ENCODE measurements at regions not wholly inside any gene's neighbourhood (a gene's known extent, or its start where the extent isn't known, plus 50 kb on each side); places are given as distances from the start of the nearest gene placed in this dataset.
A peak's percentile ranks its signal among the peaks of the same experiment; 100 is the strongest.

- intact Hi-C loops (cut with DNase I), result no loop called here
- no peak for DNase-seq
- no peak for ATAC-seq
These were observed 73.7 kb upstream of the TLE3 start for GRCh38 chr15:70171256-70171886.

GRCh38 chr15:70170096-70170699, 72.5 kb upstream of the TLE3 start:
- intact Hi-C loops (cut with DNase I), result no loop called here
- ATAC-seq (no peak), DNase-seq (no peak)

GRCh38 chr15:70169147-70169546, 71.4 kb upstream of the TLE3 start:
- intact Hi-C loops (cut with DNase I), result no loop called here
- no peak for DNase-seq
- ATAC-seq, result no peak

- intact Hi-C loops (cut with DNase I), result no loop called here
- ATAC-seq (no peak), DNase-seq (no peak)
These were observed 69.4 kb upstream of the TLE3 start for GRCh38 chr15:70167155-70167554.

GRCh38 chr15:70166506-70167087, 68.9 kb upstream of the TLE3 start:
- DNase-seq (no peak), ATAC-seq (no peak)
- intact Hi-C loops (cut with DNase I), result no loop called here

GRCh38 chr15:70165716-70166284, 68.1 kb upstream of the TLE3 start:
- ATAC-seq (peak; percentile 89 to 94), DNase-seq (peak; percentile 70)
- intact Hi-C loops (cut with DNase I), result no loop called here

GRCh38 chr15:70164910-70165715, 67.4 kb upstream of the TLE3 start:
- intact Hi-C loops (cut with DNase I), result no loop called here
- DNase-seq, result no peak
- peak; percentile 10 to 21 for ATAC-seq

- intact Hi-C loops (cut with DNase I), result no loop called here
These were observed 66.6 kb upstream of the TLE3 start for GRCh38 chr15:70164156-70164900.

GRCh38 chr15:70160803-70161565, 63.3 kb upstream of the TLE3 start:
- ATAC-seq (peak; percentile 58 to 63), DNase-seq (no peak)
- intact Hi-C loops (cut with DNase I), result no loop called here

More at GRCh38 chr15:70164156-70164900, 66.6 kb upstream of the TLE3 start:
- ATAC-seq, result no peak
- DNase-seq, result no peak

GRCh38 chr15:70160267-70160666, 62.5 kb upstream of the TLE3 start:
- intact Hi-C loops (cut with DNase I), result no loop called here
- peak in 1 of 2 donors; percentile 68 for ATAC-seq
- no peak for DNase-seq

GRCh38 chr15:70159713-70160009, 61.9 kb upstream of the TLE3 start:
- ATAC-seq, result no peak
- intact Hi-C loops (cut with DNase I), result no loop called here
- no peak for DNase-seq

- ATAC-seq (no peak), DNase-seq (no peak)
- intact Hi-C loops (cut with DNase I), result no loop called here
These were observed 61.4 kb upstream of the TLE3 start for GRCh38 chr15:70159001-70159712.

- DNase-seq, result no peak
- intact Hi-C loops (cut with DNase I), result no loop called here
- no peak for ATAC-seq
These were observed 60.7 kb upstream of the TLE3 start for GRCh38 chr15:70158309-70159000.

- DNase-seq, result peak; percentile 68
- peak; percentile 59 to 74 for ATAC-seq
- intact Hi-C loops (cut with DNase I), result no loop called here
These were observed 59.1 kb upstream of the TLE3 start for GRCh38 chr15:70156671-70157271.

- peak; percentile 30 to 41 for ATAC-seq
- no peak for DNase-seq
- intact Hi-C loops (cut with DNase I), result no loop called here
These were observed 57.1 kb upstream of the TLE3 start for GRCh38 chr15:70154718-70155347.

GRCh38 chr15:70153921-70154717, 56.4 kb upstream of the TLE3 start:
- DNase-seq, result peak; percentile 49
- intact Hi-C loops (cut with DNase I), result no loop called here
- peak; percentile 62 to 77 for ATAC-seq

Measured in left cardiac atrium (tissue), 4 donors.